GM23248 (cell line): ENCODE measurements at regions not wholly inside any gene's neighbourhood (a gene's known extent, or its start where the extent isn't known, plus 50 kb on each side); places are given as distances from the start of the nearest gene placed in this dataset.

Experiments
- DNase-seq: peaks from one replicate; pipeline ENCODE4 v3.0.0-alpha.2; 2015
- H2AFZ ChIP-seq: fragments of 200-600 bp; sonication (generic); 2 replicates; pipeline ENCODE4 v1.6.1; 2016; ENCODE audit warnings: antibody characterized with exemption
- H3F3A ChIP-seq: fragments of 200-600 bp; sonication (generic); 2 replicates; pipeline ENCODE4 v1.6.1; 2016; ENCODE audit warnings: mild to moderate bottlenecking, antibody characterized with exemption, mixed run types; ENCODE audit not compliant: insufficient read depth
- H3K27ac ChIP-seq: fragments of 200-600 bp; sonication (generic); 2 replicates; pipeline ENCODE4 v1.5.1; 2016; ENCODE audit warnings: mild to moderate bottlenecking
- H3K27me3 ChIP-seq: fragments of 200-600 bp; sonication (generic); replicated peaks from 2 replicates; pipeline ENCODE4 v1.6.1; 2016; ENCODE audit warnings: mild to moderate bottlenecking; ENCODE audit not compliant: insufficient read depth
- H3K36me3 ChIP-seq: fragments of 200-600 bp; sonication (generic); 2 replicates; pipeline ENCODE4 v1.6.1; 2016; ENCODE audit warnings: low read depth, mild to moderate bottlenecking
- H3K4me1 ChIP-seq: fragments of 200-600 bp; sonication (generic); 2 replicates; pipeline ENCODE4 v1.6.1; 2016; ENCODE audit warnings: mild to moderate bottlenecking; ENCODE audit not compliant: insufficient read depth
- H3K4me2 ChIP-seq: fragments of 200-600 bp; sonication (generic); one replicate; pipeline ENCODE4 v1.6.1; 2016; ENCODE audit warnings: mild to moderate bottlenecking; ENCODE audit not compliant: unreplicated experiment
- H3K4me3 ChIP-seq: fragments of 200-600 bp; sonication (generic); 2 replicates; pipeline ENCODE4 v1.5.1; 2016; ENCODE audit warnings: mild to moderate bottlenecking
- H3K79me2 ChIP-seq: fragments of 200-600 bp; sonication (generic); 2 replicates; pipeline ENCODE4 v1.6.1; 2016; ENCODE audit warnings: mild to moderate bottlenecking; ENCODE audit not compliant: insufficient read depth
- H3K9ac ChIP-seq: fragments of 200-600 bp; sonication (generic); 2 replicates; pipeline ENCODE4 v1.6.1; 2016; ENCODE audit warnings: mild to moderate bottlenecking
- H3K9me2 ChIP-seq: fragments of 200-600 bp; sonication (generic); 2 replicates; pipeline ENCODE4 v1.6.1; 2016; ENCODE audit warnings: mixed run types, mild to moderate bottlenecking, moderate library complexity; ENCODE audit not compliant: insufficient read depth
- H3K9me3 ChIP-seq: fragments of 200-600 bp; sonication (generic); one replicate; pipeline ENCODE4 v1.6.1; 2017; ENCODE audit warnings: low read depth
- H4K20me1 ChIP-seq: fragments of 200-600 bp; sonication (generic); 2 replicates; pipeline ENCODE4 v1.6.0; 2016; ENCODE audit not compliant: insufficient read depth
- EZH2 ChIP-seq: fragments of 200-600 bp; sonication (generic); IDR thresholded peaks from 2 replicates; pipeline ENCODE4 v1.6.1; 2018; ENCODE audit warnings: antibody characterized with exemption, mild to moderate bottlenecking; ENCODE audit not compliant: insufficient read depth, poor library complexity, severe bottlenecking
- EZH2phosphoT487 ChIP-seq: fragments of 200-600 bp; sonication (generic); IDR thresholded peaks from 2 replicates; pipeline ENCODE4 v1.6.1; 2018; ENCODE audit warnings: antibody characterized with exemption, moderate library complexity, mild to moderate bottlenecking, low read depth; ENCODE audit not compliant: insufficient read depth
- WGBS, 2 experiments: methylation state at CpG; one replicate each; pipeline ENCODE4 v1.1.6; 2015 to 2017; ENCODE audit warnings: low lambda C conversion rate in 2 of 2, low coverage in 1 of 2; ENCODE audit errors: missing lambda C conversion rate in 2 of 2; 5-methylcytosine and 5-hydroxymethylcytosine counted together
- in situ Hi-C: fragments of 300-500 bp; cut with MboI; formaldehyde crosslinking; loops from 2 replicates; pipeline ENCODE4 v1.15.0; 2020

DNA sequence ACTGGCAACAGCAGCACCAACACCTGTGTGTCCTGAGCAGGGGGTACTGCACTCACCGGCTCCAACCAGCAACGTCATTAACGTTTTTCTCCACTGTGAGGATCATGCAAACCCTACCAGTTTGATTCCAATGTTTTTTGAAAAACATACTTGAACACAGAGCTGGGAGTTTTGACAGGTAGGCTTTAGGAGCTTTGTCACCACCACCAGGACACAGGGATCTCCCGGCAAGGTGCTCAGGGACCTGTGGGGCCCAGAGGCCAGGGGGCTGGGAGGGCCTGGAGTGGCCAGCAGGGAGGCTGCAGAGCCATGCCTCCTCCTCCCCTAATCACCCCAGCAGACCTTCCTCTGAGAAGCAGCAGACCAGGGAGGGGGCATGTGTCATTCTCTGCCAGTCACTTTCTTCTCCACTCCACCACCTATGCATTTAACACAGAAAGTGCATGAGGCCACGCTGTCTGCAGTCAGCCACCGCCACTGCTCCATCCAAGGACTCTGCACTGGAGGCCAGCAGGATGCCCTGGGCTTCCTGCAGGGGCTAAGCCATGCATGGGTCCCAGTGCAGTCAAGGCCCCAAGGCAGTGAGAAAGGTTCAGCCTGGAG is 768.2 kb downstream of the KCNJ18 start:
- Histone ChIP-seq H3K4me3 (no peak overlapping the region), H3K4me1 (no peaks in the 10 kb centered on the region), H3K4me2 (no peak overlapping the region), H2AFZ (no peak overlapping the region), H3F3A (no peaks in the 10 kb centered on the region), H3K27ac (no peak overlapping the region), H3K79me2 (no peaks in the 10 kb centered on the region), H4K20me1 (no peaks in the 10 kb centered on the region), H3K9me3 (no peaks in the 10 kb centered on the region), H3K9ac (no peak overlapping the region), H3K36me3 (no peaks in the 10 kb centered on the region), H3K27me3 (no peaks in the 10 kb centered on the region), H3K9me2 (no peaks in the 10 kb centered on the region)
- TF ChIP-seq EZH2: no peak
- no peak for TF ChIP-seq EZH2phosphoT487
- no peak for DNase-seq
- in situ Hi-C loops: no loop called here
- WGBS, 2 experiments: 30 to 46% methylated on average over 6 of the region's 6 CpGs

GRCh38 chr17:22461460-22462145 is 769.3 kb downstream of the KCNJ18 start:
- H3K9me3 ChIP-seq: no peaks in the 10 kb centered on the region
- no peaks in the 10 kb centered on the region for H4K20me1 ChIP-seq
- no peak overlapping the region for H3K9ac ChIP-seq
- in situ Hi-C loops: no loop called here
- no peaks in the 10 kb centered on the region for H3K27me3 ChIP-seq
- TF ChIP-seq EZH2: no peak
- no peak for TF ChIP-seq EZH2phosphoT487
- DNase-seq: no peak
- no peak overlapping the region for H3K27ac ChIP-seq
- H3K9me2 ChIP-seq: no peaks in the 10 kb centered on the region
- WGBS, 2 experiments: 31 to 35% methylated on average over 14 of the region's 14 CpGs
- H3K4me2 ChIP-seq: no peak overlapping the region
- H3F3A ChIP-seq: no peaks in the 10 kb centered on the region
- no peak overlapping the region for H2AFZ ChIP-seq
- no peaks in the 10 kb centered on the region for H3K36me3 ChIP-seq
- H3K4me1 ChIP-seq: no peaks in the 10 kb centered on the region
- no peak overlapping the region for H3K4me3 ChIP-seq
- H3K79me2 ChIP-seq: no peaks in the 10 kb centered on the region

DNA sequence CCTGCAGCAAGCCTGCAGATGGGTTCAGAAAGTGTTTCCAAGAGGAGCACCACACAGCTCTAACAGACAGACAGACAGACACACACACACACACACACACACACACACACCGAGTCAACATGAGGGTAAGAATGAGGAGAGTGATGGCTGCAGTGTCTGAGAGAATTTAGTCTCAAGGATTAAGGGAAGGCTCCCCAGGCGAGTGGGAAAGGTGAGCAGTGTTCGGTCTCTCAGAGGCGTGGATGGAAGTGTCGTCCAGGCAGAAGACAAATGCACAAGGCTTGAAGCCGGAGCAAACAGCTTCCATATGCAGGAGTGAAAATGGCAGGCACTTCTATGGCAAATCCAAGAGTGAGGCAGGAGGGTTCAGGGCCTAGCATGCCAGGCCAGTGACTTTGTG is 770.1 kb downstream of the KCNJ18 start:
- Histone ChIP-seq H3K9me3 (no peaks in the 10 kb centered on the region), H2AFZ (no peak overlapping the region), H3K9me2 (no peaks in the 10 kb centered on the region), H3K4me2 (no peak overlapping the region), H3K27ac (no peak overlapping the region), H3K36me3 (no peaks in the 10 kb centered on the region), H3K4me1 (no peaks in the 10 kb centered on the region), H3K9ac (no peak overlapping the region), H3F3A (no peaks in the 10 kb centered on the region), H4K20me1 (no peaks in the 10 kb centered on the region), H3K4me3 (no peak overlapping the region), H3K79me2 (no peaks in the 10 kb centered on the region), H3K27me3 (no peaks in the 10 kb centered on the region)
- TF ChIP-seq EZH2phosphoT487: no peak
- TF ChIP-seq EZH2: no peak
- no peak for DNase-seq
- 45 to 46% methylated on average over 6 of the region's 6 CpGs for WGBS, 2 experiments
- in situ Hi-C loops: no loop called here

DNA sequence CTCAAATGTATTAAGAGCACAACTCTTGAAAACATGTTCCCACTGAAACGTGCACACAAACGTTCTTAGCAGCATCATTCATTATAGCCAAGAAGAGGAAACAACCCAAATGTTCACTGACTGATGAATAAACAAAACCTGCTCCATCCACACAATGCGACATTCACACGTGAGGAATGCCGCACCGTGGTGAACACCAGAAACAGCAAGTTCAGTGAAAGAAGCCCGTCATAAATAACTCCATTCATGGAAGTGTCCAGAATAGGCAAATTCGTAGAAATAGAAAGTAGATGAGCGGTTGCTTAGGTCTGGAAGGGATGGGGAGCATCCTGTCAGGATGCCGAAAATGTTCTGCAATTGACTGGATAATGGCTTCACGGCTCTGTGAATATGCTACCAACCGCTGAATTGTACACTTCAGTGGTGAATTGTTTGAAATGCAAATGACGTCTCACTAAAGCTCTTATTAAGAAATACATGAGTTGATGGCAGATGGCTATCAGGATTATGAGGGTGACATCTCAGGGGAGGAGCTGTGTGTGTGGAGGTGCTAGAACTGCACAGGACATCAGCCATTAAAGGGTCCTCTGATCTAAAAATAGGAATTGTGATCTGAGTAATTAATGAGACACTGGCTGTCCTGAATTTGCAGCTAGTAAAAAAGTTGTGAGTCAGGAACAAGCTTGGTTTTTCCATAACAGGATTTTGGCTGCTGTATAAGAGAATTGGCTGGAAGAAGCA is 771.0 kb downstream of the KCNJ18 start:
- Histone ChIP-seq H4K20me1 (no peaks in the 10 kb centered on the region), H2AFZ (no peak overlapping the region), H3F3A (no peaks in the 10 kb centered on the region), H3K4me3 (no peak overlapping the region), H3K9ac (no peak overlapping the region), H3K9me2 (no peaks in the 10 kb centered on the region), H3K4me2 (no peak overlapping the region), H3K4me1 (no peaks in the 10 kb centered on the region), H3K9me3 (no peaks in the 10 kb centered on the region), H3K79me2 (no peaks in the 10 kb centered on the region), H3K36me3 (no peaks in the 10 kb centered on the region), H3K27ac (no peak overlapping the region), H3K27me3 (no peaks in the 10 kb centered on the region)
- in situ Hi-C loops: no loop called here
- 37 to 39% methylated on average over 13 of the region's 13 CpGs for WGBS, 2 experiments
- no peak for DNase-seq
- no peak for TF ChIP-seq EZH2
- no peak for TF ChIP-seq EZH2phosphoT487
